Hepatocyte (in vitro differentiated cells): ENCODE measurements at regions not wholly inside any gene's neighbourhood (a gene's known extent, or its start where the extent isn't known, plus 50 kb on each side); places are given as distances from the start of the nearest gene placed in this dataset.

Experiments
- DNase-seq: peaks from one replicate; pipeline ENCODE4 v3.0.0-alpha.2; 2016; ENCODE audit warnings: low spot score
- H2AFZ ChIP-seq: fragments of 200-600 bp; sonication (generic); 2 replicates; pipeline ENCODE4 v1.6.0; 2016; ENCODE audit warnings: antibody characterized with exemption, mild to moderate bottlenecking
- H3K27ac ChIP-seq: fragments of 200-600 bp; sonication (generic); 2 replicates; pipeline ENCODE4 v1.5.1; 2016; ENCODE audit warnings: mild to moderate bottlenecking
- H3K27me3 ChIP-seq: fragments of 200-600 bp; sonication (generic); 2 replicates; pipeline ENCODE4 v1.6.1; 2016
- H3K36me3 ChIP-seq: fragments of 200-600 bp; sonication (generic); replicated peaks from 2 replicates; pipeline ENCODE4 v1.5.1; 2016; ENCODE audit warnings: low read depth; ENCODE audit not compliant: insufficient read depth
- H3K4me1 ChIP-seq: fragments of 200-600 bp; sonication (generic); 2 replicates; pipeline ENCODE4 v1.5.1; 2016; ENCODE audit warnings: mild to moderate bottlenecking, moderate library complexity; ENCODE audit not compliant: insufficient read depth
- H3K4me2 ChIP-seq: fragments of 200-600 bp; sonication (generic); 2 replicates; pipeline ENCODE4 v1.6.0; 2016
- H3K4me3 ChIP-seq: fragments of 200-600 bp; sonication (generic); 2 replicates; pipeline ENCODE4 v1.5.1; 2016; ENCODE audit warnings: mild to moderate bottlenecking
- H3K79me2 ChIP-seq: fragments of 200-600 bp; sonication (generic); 2 replicates; pipeline ENCODE4 v1.6.0; 2017; ENCODE audit warnings: mild to moderate bottlenecking
- H3K9me2 ChIP-seq: fragments of 200-600 bp; sonication (generic); replicated peaks from 2 replicates; pipeline ENCODE4 v1.6.0; 2017; ENCODE audit warnings: mild to moderate bottlenecking; ENCODE audit not compliant: insufficient read depth
- H3K9me3 ChIP-seq: fragments of 200-600 bp; sonication (generic); 2 replicates; pipeline ENCODE4 v1.5.1; 2016; ENCODE audit warnings: low read depth, mild to moderate bottlenecking
- H4K20me1 ChIP-seq: fragments of 200-600 bp; sonication (generic); 2 replicates; pipeline ENCODE4 v1.6.0; 2016; ENCODE audit warnings: mild to moderate bottlenecking; ENCODE audit not compliant: insufficient read depth, poor library complexity, severe bottlenecking
- CTCF ChIP-seq: fragments of 200-600 bp; sonication (generic); IDR thresholded peaks from 2 replicates; pipeline ENCODE4 v1.5.1; 2016; ENCODE audit warnings: antibody characterized with exemption, mild to moderate bottlenecking; ENCODE audit not compliant: poor library complexity
- EZH2 ChIP-seq: fragments of 200-600 bp; sonication (generic); IDR thresholded peaks from 2 replicates; pipeline ENCODE4 v1.6.1; 2016; ENCODE audit warnings: antibody characterized with exemption, mild to moderate bottlenecking, borderline replicate concordance
- EZH2phosphoT487 ChIP-seq: fragments of 200-600 bp; sonication (generic); IDR thresholded peaks from one replicate; pipeline ENCODE4 v1.6.1; 2018; ENCODE audit warnings: antibody characterized with exemption, mild to moderate bottlenecking, low read depth, moderate library complexity; ENCODE audit not compliant: unreplicated experiment, severe bottlenecking
- WGBS: methylation state at CpG from one replicate; pipeline ENCODE4 v1.1.6; 2016; ENCODE audit warnings: low lambda C conversion rate; ENCODE audit errors: missing lambda C conversion rate; 5-methylcytosine and 5-hydroxymethylcytosine counted together

GRCh38 chr3:107453504-107453903 is 69.3 kb upstream of the BBX start:
- 88% methylated on average over 2 of the region's 2 CpGs for WGBS
- no peaks in the 10 kb centered on the region for H4K20me1 ChIP-seq

GRCh38 chr3:107455621-107456020 is 67.1 kb upstream of the BBX start:
- Histone ChIP-seq H3K9me2 (no peaks in the 10 kb centered on the region), H3K4me2 (no peak overlapping the region), H3K36me3 (no peaks in the 10 kb centered on the region), H3K4me3 (no peak overlapping the region), H3K27ac (no peak overlapping the region), H2AFZ (no peak overlapping the region), H3K79me2 (no peaks in the 10 kb centered on the region), H3K27me3 (no peaks in the 10 kb centered on the region), H4K20me1 (no peaks in the 10 kb centered on the region), H3K4me1 (no peaks in the 10 kb centered on the region), H3K9me3 (no peaks in the 10 kb centered on the region)
- DNase-seq: no peak
- WGBS: 88% methylated on average over 1 of the region's 1 CpG
- TF ChIP-seq EZH2phosphoT487: no peak
- no peak for TF ChIP-seq CTCF
- TF ChIP-seq EZH2: no peak

More at GRCh38 chr3:107453504-107453903, 69.3 kb upstream of the BBX start:
- Histone ChIP-seq H3K9me2 (no peaks in the 10 kb centered on the region), H2AFZ (no peak overlapping the region), H3K4me3 (no peak overlapping the region), H3K4me1 (no peaks in the 10 kb centered on the region), H3K36me3 (no peaks in the 10 kb centered on the region), H3K4me2 (no peak overlapping the region), H3K79me2 (no peaks in the 10 kb centered on the region), H3K27me3 (no peaks in the 10 kb centered on the region), H3K27ac (no peak overlapping the region), H3K9me3 (no peaks in the 10 kb centered on the region)
- no peak for DNase-seq
- no peak for TF ChIP-seq EZH2phosphoT487
- TF ChIP-seq CTCF: no peak
- TF ChIP-seq EZH2: no peak

- no peak for TF ChIP-seq EZH2
- no peak for TF ChIP-seq EZH2phosphoT487
- TF ChIP-seq CTCF: no peak
- no peak overlapping the region for H3K4me3 ChIP-seq
- no peaks in the 10 kb centered on the region for H3K9me2 ChIP-seq
- no peaks in the 10 kb centered on the region for H3K79me2 ChIP-seq
- no peaks in the 10 kb centered on the region for H3K36me3 ChIP-seq
- no peak overlapping the region for H2AFZ ChIP-seq
- no peaks in the 10 kb centered on the region for H4K20me1 ChIP-seq
- H3K27ac ChIP-seq: no peak overlapping the region
- H3K4me1 ChIP-seq: no peaks in the 10 kb centered on the region
- 93% methylated on average over 1 of the region's 1 CpG for WGBS
- no peak for DNase-seq
- no peak overlapping the region for H3K4me2 ChIP-seq
- no peaks in the 10 kb centered on the region for H3K9me3 ChIP-seq
- no peaks in the 10 kb centered on the region for H3K27me3 ChIP-seq
Measured at GRCh38 chr3:107456501-107456900, 66.3 kb upstream of the BBX start.

GRCh38 chr3:107458871-107459270 is 63.9 kb upstream of the BBX start:
- Histone ChIP-seq H4K20me1 (no peaks in the 10 kb centered on the region), H3K4me2 (no peak overlapping the region), H3K4me1 (no peaks in the 10 kb centered on the region), H2AFZ (no peak overlapping the region), H3K79me2 (no peaks in the 10 kb centered on the region), H3K4me3 (no peak overlapping the region), H3K27ac (no peak overlapping the region), H3K27me3 (no peaks in the 10 kb centered on the region), H3K9me2 (no peaks in the 10 kb centered on the region), H3K9me3 (no peaks in the 10 kb centered on the region), H3K36me3 (no peaks in the 10 kb centered on the region)
- no peak for DNase-seq
- TF ChIP-seq EZH2 (no peak), EZH2phosphoT487 (no peak), CTCF (no peak)
